Brain microvascular endothelial cell (primary cell): ENCODE measurements at regions not wholly inside any gene's neighbourhood (a gene's known extent, or its start where the extent isn't known, plus 50 kb on each side); places are given as distances from the start of the nearest gene placed in this dataset.

Experiments used
- DNase-seq: peaks from one replicate; pipeline ENCODE4 v3.0.0-alpha.2; 2020
- H3K27ac ChIP-seq: fragments of 250-450 bp; sonication (Bioruptor Pico); 2 replicates; pipeline ENCODE4 v1.5.1; 2020; ENCODE audit warnings: mild to moderate bottlenecking, moderate library complexity
- H3K27me3 ChIP-seq: fragments of 250-450 bp; sonication (Bioruptor Pico); replicated peaks from 2 replicates; pipeline ENCODE4 v1.5.1; 2020; ENCODE audit warnings: mild to moderate bottlenecking
- H3K36me3 ChIP-seq: fragments of 250-450 bp; sonication (Bioruptor Pico); replicated peaks from 2 replicates; pipeline ENCODE4 v1.5.1; 2020; ENCODE audit warnings: mild to moderate bottlenecking
- H3K4me3 ChIP-seq: 2 replicates; pipeline ENCODE4 v1.5.1; 2011; ENCODE audit warnings: low read depth, mild to moderate bottlenecking, control low read depth, low read length, moderate library complexity
- in situ Hi-C: cut with HindIII; loops from 2 replicates; pipeline ENCODE4 v1.10.0; 2017; ENCODE audit warnings: low sequenced_read_pairs, low pct_ligation_motif_present
- TF ChIP-seq, protein P1 (sequence below): IDR thresholded peaks from 2 replicates; pipeline ENCODE4 v1.5.1; 2011; ENCODE audit warnings: low read depth, mild to moderate bottlenecking, moderate library complexity, low read length, control low read depth, inconsistent platforms; ENCODE audit errors: missing control alignments

DNA sequence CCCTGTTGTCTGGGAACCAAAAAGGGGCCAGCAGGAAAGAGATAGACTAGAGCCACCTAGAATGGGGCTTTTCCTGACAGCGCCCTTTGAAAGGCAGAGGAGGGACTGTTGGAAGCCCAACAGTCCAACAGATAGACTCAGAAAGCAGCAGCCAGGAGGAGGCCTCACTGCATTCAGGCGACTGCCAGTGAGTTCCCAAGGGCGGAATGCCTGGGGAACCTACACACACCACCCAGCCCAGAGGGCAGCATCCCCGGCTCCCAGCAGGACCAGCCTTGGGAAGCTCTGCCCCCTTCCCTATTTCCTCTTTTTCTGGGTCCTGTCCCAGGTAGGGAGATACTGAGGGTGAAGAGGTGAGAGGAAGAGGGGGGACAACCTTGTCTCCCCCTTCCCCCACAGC, 192.4 kb upstream of the KLF4 start:
- TF ChIP-seq, protein P1, sequence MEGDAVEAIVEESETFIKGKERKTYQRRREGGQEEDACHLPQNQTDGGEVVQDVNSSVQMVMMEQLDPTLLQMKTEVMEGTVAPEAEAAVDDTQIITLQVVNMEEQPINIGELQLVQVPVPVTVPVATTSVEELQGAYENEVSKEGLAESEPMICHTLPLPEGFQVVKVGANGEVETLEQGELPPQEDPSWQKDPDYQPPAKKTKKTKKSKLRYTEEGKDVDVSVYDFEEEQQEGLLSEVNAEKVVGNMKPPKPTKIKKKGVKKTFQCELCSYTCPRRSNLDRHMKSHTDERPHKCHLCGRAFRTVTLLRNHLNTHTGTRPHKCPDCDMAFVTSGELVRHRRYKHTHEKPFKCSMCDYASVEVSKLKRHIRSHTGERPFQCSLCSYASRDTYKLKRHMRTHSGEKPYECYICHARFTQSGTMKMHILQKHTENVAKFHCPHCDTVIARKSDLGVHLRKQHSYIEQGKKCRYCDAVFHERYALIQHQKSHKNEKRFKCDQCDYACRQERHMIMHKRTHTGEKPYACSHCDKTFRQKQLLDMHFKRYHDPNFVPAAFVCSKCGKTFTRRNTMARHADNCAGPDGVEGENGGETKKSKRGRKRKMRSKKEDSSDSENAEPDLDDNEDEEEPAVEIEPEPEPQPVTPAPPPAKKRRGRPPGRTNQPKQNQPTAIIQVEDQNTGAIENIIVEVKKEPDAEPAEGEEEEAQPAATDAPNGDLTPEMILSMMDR: no peak
- no peak overlapping the region for H3K27ac ChIP-seq
- H3K27me3 ChIP-seq: no peaks in the 10 kb centered on the region
- in situ Hi-C loops: no loop called here
- no peak overlapping the region for H3K4me3 ChIP-seq
- no peaks in the 10 kb centered on the region for H3K36me3 ChIP-seq
- DNase-seq: no peak

- H3K27ac ChIP-seq: no peak overlapping the region
- DNase-seq: no peak
- H3K36me3 ChIP-seq: no peaks in the 10 kb centered on the region
- no peak overlapping the region for H3K4me3 ChIP-seq
- in situ Hi-C loops: no loop called here
- H3K27me3 ChIP-seq: no peaks in the 10 kb centered on the region
- TF ChIP-seq, protein P1: no peak
Observed at GRCh38 chr9:107675351-107676259, 186.0 kb upstream of the KLF4 start.

DNA sequence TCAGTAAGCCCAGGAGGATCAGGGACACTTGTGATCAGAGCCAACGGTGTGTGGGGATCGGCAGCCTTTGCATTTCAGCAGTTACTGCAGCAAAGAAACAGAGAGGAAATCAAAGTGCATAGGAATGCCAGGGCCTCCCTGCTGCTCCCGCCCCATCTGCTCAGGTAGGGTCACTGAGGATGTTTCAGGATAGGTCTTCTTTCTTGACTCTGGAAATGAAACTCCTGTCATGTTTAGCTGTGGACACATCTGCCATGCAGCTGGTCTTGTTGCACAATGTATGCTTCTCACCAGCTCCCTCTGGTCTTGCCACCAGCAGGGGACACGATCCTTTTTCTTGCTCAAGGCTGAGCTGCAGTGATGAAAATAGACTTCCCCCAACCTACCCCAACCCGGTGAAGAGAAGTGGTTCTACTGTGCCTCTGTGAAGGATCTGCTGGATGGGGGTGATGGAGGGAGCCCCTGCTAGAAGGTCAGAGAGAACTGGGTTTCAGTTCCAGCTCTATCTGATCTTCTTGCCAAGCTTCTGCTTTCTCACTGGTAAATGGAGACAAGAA, 185.2 kb upstream of the KLF4 start:
- no peak for DNase-seq
- TF ChIP-seq, protein P1: no peak
- no peaks in the 10 kb centered on the region for H3K36me3 ChIP-seq
- no peak overlapping the region for H3K4me3 ChIP-seq
- H3K27me3 ChIP-seq: no peaks in the 10 kb centered on the region
- in situ Hi-C loops: no loop called here
- H3K27ac ChIP-seq: no peak overlapping the region

DNA sequence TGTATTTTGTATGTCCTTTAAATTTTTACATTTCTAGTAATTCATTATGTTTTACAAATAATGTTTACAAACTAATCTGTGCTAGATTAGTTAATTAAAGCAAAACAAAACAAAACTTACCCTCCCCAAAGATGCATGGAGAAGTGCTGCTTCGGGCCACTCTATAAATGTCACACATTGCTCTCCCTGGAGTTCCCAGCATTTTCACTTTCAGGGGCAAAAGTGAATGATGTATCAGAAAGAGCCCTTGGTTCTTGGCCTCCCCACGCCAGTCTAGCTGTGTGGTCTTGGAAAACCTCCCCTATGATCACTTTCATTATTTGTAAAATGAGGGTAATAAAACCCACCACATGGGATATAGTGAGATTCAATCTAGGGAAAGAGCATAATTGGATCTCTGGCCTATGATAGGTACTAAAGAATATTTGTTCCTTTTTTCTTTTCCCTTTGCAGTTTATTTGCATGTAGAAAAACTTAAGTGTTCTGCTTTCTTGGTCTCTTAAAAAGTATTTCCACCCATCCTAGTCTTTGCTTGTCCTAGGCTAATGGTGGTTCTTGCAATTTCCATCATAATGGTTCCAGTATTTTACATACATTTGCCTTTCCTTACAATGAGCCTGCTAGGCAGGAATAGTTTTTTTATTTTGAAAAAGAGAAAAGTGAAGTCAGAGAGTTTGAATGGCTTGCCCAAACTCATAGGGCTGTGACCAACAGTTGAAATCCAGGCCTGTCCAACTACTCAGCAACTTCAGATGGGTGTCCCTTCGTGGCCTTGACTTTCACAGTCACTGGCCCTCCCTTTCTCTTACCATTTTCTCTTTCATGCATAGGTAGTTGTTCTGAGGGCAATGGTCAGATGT, 184.5 kb upstream of the KLF4 start:
- in situ Hi-C loops: no loop called here
- Histone ChIP-seq H3K27me3 (no peaks in the 10 kb centered on the region), H3K27ac (no peak overlapping the region), H3K36me3 (no peaks in the 10 kb centered on the region), H3K4me3 (no peak overlapping the region)
- TF ChIP-seq, protein P1: no peak
- DNase-seq: no peak

GRCh38 chr9:107671588-107671987, 182.0 kb upstream of the KLF4 start:
- Histone ChIP-seq H3K27me3 (no peaks in the 10 kb centered on the region), H3K36me3 (no peaks in the 10 kb centered on the region), H3K4me3 (no peak overlapping the region), H3K27ac (no peak overlapping the region)
- in situ Hi-C loops: no loop called here
- DNase-seq: no peak
- TF ChIP-seq, protein P1: no peak
